ENCODE measurements at regions not wholly inside any gene's neighbourhood (a gene's known extent, or its start where the extent isn't known, plus 50 kb on each side); places are given as distances from the start of the nearest gene placed in this dataset.

- DNase-seq (no peak), ATAC-seq (no peak)
- Histone ChIP-seq H3K27ac (no peak overlapping the region), H3K9me3 (no peaks in the 10 kb centered on the region), H3K4me3 (no peak overlapping the region), H3K4me1 (no peaks in the 10 kb centered on the region), H3K27me3 (ENCODE audit: low read depth) (no peaks in the 10 kb centered on the region), H3K36me3 (no peaks in the 10 kb centered on the region)
- intact Hi-C loops (cut with DNase I), result no loop called here
- no peak for TF ChIP-seq CTCF (IDR thresholded peaks at IDR 0.05)
Observed at GRCh38 chr5:124480964-124481363, 265.5 kb downstream of the ZNF608 start.

- intact Hi-C loops (cut with DNase I), result no loop called here
- DNase-seq (no peak), ATAC-seq (no peak)
- Histone ChIP-seq H3K4me3 (no peak overlapping the region), H3K4me1 (no peaks in the 10 kb centered on the region), H3K27me3 (ENCODE audit: low read depth) (no peaks in the 10 kb centered on the region), H3K9me3 (no peaks in the 10 kb centered on the region), H3K27ac (no peak overlapping the region), H3K36me3 (no peaks in the 10 kb centered on the region)
- no peak for TF ChIP-seq CTCF (IDR thresholded peaks at IDR 0.05)
Observed at GRCh38 chr5:124480022-124480421, 266.4 kb downstream of the ZNF608 start.

- Histone ChIP-seq H3K9me3 (no peaks in the 10 kb centered on the region), H3K4me1 (no peaks in the 10 kb centered on the region), H3K36me3 (no peaks in the 10 kb centered on the region), H3K4me3 (no peak overlapping the region), H3K27ac (no peak overlapping the region), H3K27me3 (ENCODE audit: low read depth) (no peaks in the 10 kb centered on the region)
- TF ChIP-seq CTCF (IDR thresholded peaks at IDR 0.05), result no peak
- DNase-seq (no peak), ATAC-seq (no peak)
- intact Hi-C loops (cut with DNase I), result no loop called here
Observed at GRCh38 chr5:124478264-124478663, 268.2 kb downstream of the ZNF608 start.

- no peak for TF ChIP-seq CTCF (IDR thresholded peaks at IDR 0.05)
- no peaks in the 10 kb centered on the region for H3K4me1 ChIP-seq
- no peak overlapping the region for H3K27ac ChIP-seq
- ATAC-seq (no peak), DNase-seq (no peak)
- H3K4me3 ChIP-seq, result no peak overlapping the region
- no peaks in the 10 kb centered on the region for H3K27me3 ChIP-seq (ENCODE audit: low read depth)
- H3K9me3 ChIP-seq, result no peaks in the 10 kb centered on the region
- H3K36me3 ChIP-seq, result no peaks in the 10 kb centered on the region
- intact Hi-C loops (cut with DNase I), result no loop called here
Observed at GRCh38 chr5:124477577-124477976, 268.9 kb downstream of the ZNF608 start.

GRCh38 chr5:124477062-124477461, 269.4 kb downstream of the ZNF608 start:
- ATAC-seq (no peak), DNase-seq (no peak)
- intact Hi-C loops (cut with DNase I), result no loop called here
- no peaks in the 10 kb centered on the region for H3K9me3 ChIP-seq
- no peak overlapping the region for H3K27ac ChIP-seq
- H3K27me3 ChIP-seq (ENCODE audit: low read depth), result no peaks in the 10 kb centered on the region
- TF ChIP-seq CTCF (IDR thresholded peaks at IDR 0.05), result no peak
- H3K4me1 ChIP-seq, result no peaks in the 10 kb centered on the region
- H3K36me3 ChIP-seq, result no peaks in the 10 kb centered on the region
- H3K4me3 ChIP-seq, result no peak overlapping the region
